D721Med (cell line): ENCODE measurements at regions not wholly inside any gene's neighbourhood (a gene's known extent, or its start where the extent isn't known, plus 50 kb on each side); places are given as distances from the start of the nearest gene placed in this dataset.

ENCODE experiments used
- DNase-seq: peaks from one replicate; pipeline ENCODE4 v3.0.0; 2011; ENCODE audit warnings: low spot score; ENCODE audit not compliant: insufficient read length
- FAIRE-seq: peaks from 2 replicates; lab custom pipeline; 2011; peaks lifted over from hg19 to GRCh38; lab: Jason Lieb, UNC
- TF ChIP-seq, protein P1 (sequence below): IDR thresholded peaks from 2 replicates; pipeline ENCODE4 v1.5.1; 2012; ENCODE audit warnings: mild to moderate bottlenecking, control low read depth; ENCODE audit not compliant: insufficient read depth; ENCODE audit errors: missing control alignments

DNA sequence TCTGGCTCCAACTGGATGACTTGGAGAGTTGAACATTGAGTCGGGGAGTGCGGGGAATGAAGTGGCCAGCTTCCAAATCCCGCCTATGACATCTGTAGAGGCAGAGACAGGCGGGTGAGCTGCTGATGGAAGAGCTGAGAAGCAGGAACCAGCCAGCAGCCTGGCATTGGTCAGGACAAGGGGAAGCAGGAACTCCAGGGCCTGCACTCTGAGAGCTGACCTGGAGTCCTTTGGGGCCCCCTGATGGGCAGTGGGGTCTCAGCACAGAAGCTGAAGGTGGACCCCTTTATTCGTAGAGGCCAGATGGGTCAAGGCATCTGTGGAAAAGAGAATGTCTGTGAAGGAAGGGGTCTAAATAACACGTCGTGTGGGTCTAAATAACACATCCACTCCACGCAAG, 57.0 kb downstream of the SEC61G start:
- TF ChIP-seq, protein P1, sequence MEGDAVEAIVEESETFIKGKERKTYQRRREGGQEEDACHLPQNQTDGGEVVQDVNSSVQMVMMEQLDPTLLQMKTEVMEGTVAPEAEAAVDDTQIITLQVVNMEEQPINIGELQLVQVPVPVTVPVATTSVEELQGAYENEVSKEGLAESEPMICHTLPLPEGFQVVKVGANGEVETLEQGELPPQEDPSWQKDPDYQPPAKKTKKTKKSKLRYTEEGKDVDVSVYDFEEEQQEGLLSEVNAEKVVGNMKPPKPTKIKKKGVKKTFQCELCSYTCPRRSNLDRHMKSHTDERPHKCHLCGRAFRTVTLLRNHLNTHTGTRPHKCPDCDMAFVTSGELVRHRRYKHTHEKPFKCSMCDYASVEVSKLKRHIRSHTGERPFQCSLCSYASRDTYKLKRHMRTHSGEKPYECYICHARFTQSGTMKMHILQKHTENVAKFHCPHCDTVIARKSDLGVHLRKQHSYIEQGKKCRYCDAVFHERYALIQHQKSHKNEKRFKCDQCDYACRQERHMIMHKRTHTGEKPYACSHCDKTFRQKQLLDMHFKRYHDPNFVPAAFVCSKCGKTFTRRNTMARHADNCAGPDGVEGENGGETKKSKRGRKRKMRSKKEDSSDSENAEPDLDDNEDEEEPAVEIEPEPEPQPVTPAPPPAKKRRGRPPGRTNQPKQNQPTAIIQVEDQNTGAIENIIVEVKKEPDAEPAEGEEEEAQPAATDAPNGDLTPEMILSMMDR, result no peak
- FAIRE-seq (no peak), DNase-seq (no peak)

DNA sequence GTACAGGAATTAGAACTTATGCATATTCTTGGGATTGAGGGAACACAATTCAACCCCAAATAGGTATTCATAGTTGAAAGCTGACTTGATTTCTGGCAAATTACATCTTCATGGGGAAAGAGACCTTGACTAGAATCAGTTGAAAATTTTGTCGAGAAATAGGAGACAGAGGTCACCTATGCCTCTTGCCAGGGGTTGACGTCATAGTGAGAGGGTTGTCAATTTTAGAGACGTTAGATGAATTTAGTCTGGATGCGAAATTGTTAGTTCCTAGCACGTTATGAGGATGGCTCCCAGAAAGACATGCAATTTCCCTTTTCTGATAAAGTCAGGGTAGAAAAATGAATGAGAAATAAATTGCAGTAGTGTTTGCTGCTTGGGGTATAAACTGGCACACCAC, 59.3 kb downstream of the SEC61G start:
- TF ChIP-seq, protein P1, result no peak
- FAIRE-seq, result no peak
- DNase-seq, result no peak

DNA sequence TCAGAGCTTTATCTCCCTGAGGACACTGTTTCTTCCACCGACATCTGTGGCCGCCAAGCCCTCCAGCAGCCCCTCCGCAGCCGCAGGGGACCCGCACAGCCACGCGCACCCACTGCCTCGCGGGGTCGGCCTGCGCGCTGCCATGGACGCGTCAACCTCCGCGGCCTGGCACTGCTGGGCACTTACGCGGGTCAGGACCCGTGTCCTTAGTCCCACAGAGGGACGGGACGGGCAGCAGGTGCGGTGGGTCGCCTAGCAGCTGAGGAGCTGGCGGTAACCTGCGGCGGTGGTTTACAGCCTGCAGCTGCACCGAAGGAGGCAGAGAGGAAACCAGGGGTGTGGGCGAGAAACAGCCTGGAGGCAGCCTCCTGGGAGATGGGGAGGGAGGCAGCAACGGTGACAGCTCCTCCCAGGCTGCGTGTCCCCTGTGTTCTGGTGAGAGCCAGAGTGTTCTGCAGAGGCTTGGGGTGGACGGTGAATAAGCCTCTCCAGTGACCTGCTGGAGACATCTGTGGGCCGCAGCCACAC, 61.3 kb downstream of the SEC61G start:
- FAIRE-seq (no peak), DNase-seq (no peak)
- TF ChIP-seq, protein P1, result no peak

DNA sequence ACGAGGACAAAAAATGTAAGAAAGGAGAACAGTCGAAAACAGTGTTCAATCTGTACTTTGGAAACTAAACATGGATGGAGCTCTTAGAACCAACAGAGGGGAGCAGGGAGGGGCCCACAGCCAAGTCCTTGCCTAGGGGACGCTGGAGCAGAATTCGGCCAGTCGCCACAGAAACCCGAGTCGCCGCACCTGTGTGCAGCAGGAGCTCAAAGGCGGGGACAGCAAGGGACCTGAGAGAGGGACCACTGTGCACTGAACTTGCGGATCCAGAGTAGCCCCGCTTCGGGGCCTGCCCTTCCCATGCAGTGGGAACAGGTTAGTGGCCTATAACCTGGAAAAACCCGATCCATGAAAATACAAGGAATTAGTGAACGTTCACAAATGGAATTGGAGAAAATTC, 68.1 kb downstream of the SEC61G start:
- TF ChIP-seq, protein P1, result no peak
- no peak for DNase-seq
- no peak for FAIRE-seq

DNA sequence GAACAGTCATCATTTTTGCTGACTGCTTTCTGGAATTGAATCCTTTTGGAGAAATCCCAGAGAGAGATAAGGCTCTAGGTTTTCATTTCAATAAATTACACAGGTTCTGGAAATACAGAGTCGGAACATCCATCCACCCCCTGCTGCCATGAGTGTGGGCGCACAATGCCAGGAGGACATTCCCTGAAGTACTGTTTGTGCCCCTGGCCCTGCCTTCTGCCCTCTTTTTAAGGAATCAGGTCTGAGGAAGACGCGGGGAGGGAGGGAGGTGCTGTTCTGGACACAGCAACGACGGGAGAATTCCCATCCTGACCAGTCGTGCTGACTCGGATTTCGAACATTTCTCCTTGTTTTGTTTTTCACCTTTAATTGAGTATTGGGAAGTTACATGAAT, 69.0 kb downstream of the SEC61G start:
- FAIRE-seq (no peak), DNase-seq (no peak)
- TF ChIP-seq, protein P1, result no peak

DNA sequence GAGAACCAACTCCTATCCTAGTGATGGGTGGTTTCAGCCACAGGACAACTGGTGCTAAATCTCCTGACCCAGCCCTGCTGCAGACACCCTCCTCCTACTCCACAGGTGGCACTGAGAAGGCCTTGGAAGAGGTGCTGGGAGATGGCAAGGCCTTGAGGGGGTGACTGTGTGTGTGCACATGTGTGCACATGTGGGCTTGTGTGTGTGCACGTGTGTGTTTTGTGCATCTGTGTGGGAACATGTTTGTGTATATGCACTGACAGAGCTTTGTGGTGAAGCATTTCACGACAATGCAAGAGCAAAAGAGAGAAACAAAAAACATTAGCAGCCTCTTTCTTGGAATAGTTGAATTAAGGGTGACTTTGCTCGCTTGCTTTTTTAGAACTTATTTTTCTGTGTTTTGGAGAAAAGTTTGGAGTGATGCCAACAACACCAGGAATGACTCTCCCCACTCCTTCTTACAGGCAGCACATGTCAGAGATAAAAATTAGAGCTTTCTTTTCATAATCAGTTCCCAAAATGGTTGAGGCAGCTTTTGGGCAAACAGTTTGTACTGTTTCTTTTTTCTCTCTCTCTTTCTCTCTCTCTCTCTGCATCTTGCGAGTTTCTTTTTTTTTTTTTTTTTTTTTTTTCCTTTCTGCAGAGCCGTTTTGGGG, 69.5 kb downstream of the SEC61G start:
- FAIRE-seq, result no peak
- DNase-seq, result no peak
- TF ChIP-seq, protein P1, result no peak

DNA sequence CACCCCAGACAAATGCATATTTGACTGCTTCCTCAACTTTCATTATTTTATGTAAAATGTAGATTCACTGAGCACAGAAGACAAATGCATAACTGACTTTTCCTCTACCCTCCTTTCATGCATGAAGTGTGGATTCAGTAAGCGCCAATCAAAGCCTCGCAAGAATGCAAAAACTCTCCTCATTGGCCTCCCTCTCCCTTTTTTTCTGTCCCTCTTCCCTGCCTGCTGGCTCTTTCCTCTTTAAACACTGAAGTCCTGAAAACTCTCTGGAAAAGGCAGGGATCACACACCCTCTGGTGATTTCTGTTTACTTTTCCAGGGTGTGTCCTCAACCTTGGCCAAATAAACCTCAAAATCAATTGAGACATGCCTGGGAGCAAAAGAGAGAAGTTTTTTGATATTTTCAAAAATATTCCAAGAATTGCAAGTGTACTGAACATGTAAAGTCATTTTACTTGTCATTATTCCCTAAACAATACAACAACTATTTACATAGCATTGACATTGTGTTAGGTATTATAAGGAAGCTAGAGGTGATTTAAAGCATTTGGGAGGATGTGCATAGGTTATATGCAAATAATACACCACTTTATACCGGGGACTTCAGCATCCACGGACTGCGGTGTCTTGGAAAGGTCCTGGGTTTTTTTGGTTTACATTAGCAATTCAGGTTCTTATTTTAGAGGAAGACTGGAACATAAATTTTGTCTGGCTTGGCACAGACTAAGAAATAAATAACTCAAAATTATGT, 71.4 kb downstream of the SEC61G start:
- FAIRE-seq (no peak), DNase-seq (no peak)
- TF ChIP-seq, protein P1, result no peak
